ENCODE measurements at regions not wholly inside any gene's neighbourhood (a gene's known extent, or its start where the extent isn't known, plus 50 kb on each side); places are given as distances from the start of the nearest gene placed in this dataset.

DNA sequence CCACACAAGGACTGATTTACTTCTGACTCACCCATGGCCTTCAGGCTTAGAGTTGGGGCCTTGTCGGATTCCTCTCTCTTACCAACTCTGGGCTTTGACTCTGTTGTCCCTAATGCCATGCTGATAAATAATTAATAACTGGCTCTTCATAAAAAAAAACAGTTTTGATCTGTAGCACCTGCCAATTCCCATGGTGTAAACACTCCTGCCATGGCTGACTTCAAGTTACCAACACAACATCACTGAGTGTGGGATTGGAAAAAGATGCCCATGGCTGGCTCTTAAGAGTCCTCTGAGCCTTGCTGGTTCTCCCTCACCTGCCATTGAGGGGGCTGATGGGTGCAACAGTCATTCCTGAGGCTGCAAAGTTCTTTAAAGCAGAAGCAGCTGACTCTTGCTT lies 104.8 kb downstream of the KIF26A start:
- TF ChIP-seq POLR2A (IDR thresholded peaks at IDR 0.05): no peak
- no peak for TF ChIP-seq CTCF (IDR thresholded peaks at IDR 0.05)

All from adrenal gland (tissue), 5 donors.